OCI-M1 (cell line): ENCODE measurements at regions not wholly inside any gene's neighbourhood (a gene's known extent, or its start where the extent isn't known, plus 50 kb on each side); places are given as distances from the start of the nearest gene placed in this dataset.
"Not testable (repeated sequence)": the region's sequence is repeated elsewhere in the genome, so short reads cannot be mapped to it uniquely, and the experiment has no call there.

ENCODE experiments used
- DNase-seq: peaks from one replicate; lab custom pipeline; 2025; lab: John Stamatoyannopoulos, UW

DNA sequence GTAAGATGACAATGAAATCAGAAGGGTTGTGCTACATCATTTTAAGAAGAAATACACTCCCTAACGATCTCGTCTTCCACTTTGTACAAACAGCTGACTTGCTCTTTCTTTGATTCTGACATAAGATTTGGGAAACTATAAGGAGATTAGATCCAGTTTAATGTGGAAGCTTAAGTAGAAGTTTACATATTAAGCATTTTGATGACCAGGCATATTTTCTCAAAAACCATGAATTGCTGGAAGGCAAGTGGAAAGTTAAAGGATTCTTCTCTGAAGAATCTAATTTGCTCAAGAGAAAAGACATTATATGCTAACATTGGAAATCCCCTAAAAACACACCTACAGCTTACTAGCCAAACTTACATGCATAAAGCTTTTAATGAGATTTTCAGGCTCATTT lies 531.9 kb upstream of the PTPRD start:
- no peak for DNase-seq

DNA sequence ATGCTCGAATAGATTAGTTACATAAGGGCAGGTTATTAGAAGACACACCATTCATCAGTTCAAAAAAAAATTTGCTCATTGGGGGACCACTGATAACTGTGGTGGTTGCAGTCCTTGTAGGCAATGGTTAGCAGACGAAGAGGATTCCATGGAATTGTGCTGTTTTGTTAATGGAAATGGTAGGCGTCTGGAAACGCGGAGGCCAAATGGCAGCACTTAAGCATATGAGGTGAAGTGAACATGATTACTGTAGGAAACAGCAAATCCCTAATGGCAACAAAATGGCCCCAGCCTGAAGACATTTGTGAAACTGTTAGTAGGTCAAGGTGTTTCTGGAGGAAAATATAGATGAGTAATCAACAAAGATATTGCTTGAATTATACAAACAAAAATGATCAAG lies 535.4 kb upstream of the PTPRD start:
- DNase-seq: no peak

DNA sequence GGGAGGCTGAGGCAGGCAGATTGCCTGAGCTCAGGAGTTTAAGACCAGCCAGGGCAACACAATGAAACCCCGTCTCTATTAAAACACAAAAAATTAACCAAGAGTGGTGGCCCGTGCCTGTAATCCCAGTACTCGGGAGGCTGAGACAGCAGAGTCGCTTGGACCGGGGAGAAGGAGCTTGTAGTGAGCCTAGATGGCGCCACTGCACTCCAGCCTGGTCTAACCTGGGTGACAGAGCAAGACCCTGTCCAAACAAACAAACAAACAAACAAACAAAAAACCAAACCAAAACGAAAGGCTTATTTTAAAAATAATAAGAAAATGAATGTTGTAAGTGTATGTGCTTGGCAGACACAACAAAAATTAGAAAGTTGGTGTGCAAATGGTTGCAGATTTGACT lies 536.3 kb upstream of the PTPRD start:
- DNase-seq: peak; percentile 86

DNA sequence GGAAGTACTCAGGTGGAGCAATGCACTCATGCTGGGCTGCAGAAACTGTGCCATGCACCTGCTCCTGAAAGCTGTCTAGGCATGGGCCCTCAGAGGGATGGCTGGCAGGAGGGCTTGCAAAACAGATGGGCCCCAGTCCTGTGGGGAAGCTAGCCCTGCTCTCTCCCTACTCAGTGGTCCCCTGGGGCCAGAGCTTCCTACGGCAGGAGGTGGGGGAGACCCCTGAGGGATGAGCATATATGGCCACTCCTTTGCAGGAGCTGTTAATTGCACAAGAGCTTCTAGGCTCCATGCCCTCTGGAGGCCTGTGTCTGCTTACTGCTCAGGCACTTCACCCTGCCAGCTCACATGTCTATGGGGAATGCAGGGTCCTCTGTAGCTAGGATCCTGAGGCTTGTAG lies 545.3 kb upstream of the PTPRD start:
- no peak for DNase-seq

DNA sequence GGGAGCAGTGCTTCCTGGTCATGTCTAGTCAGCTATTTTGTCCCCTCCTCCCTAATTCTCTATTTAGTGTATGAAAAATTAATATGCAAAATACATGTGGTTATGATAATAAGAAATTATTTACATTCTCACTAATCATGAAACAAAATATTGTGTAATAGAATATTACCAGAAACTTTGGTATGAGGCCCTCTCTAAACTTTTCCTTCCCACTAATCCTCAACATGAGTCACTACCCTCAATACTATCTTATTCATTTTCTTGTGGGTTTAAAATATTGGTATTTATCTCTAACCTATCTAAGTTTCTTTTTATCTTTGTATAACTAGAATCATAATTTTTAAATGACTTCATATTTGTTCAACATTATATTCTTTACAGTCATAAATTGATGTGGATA lies 545.9 kb upstream of the PTPRD start:
- no peak for DNase-seq

DNA sequence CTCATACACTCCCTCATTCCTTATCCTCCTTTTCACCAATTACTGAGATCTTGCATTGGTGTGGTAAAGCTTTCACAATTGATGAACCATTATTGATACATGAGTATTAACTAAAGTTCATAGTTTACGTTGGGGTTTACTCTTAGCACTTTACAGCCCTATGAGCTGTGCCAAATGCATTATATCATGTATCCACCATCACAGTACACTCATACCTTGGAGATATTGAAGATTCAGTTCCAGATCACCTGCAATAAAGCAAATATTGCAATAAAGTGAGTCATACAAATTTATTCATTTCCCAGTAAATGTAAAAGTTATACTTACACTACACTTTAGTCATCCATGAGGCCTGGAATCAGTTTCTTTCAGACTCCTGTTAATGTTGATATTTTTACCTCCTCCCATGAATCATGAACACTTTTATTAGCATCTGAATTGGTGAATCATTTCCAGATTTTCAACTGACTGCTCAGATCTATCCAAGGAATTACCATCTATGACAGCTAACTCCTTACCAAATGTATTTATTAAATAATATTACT lies 546.6 kb upstream of the PTPRD start:
- DNase-seq: no peak

DNA sequence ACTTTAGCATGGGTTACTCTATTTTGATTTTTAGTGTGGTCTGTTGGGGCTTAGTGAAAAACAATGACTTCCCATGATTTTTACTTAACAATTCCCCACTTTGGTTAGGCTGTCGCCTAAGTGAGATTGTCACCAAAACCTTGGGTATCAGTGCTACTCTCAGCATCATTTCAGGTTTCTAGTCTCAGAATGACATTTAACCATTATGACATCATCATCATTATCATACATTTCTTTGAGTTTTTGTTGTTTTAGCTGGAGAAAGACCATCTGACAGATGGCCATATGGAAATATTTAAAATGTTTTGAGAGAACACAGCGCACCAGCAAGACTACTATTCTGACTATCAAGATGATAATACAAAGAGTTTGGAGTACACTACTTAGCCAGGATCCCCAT lies 551.0 kb upstream of the PTPRD start:
- no peak for DNase-seq

DNA sequence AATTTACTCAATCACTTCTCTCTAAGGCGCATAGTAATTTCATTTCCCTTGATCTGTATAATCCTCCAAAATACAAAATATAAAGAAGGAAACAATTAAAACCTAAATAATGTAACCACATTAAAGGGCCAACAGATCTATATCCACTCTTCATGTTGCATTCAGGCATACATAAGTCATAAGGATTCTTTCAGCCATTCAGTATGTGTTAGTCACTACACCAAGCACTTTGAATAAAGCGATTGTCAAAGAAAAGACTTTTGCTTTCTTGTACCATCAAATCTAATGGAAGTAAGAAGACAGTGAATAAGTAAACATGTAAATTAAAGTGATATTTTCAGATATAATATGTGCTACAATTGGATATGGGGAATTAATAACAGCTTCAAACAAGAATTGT lies 569.2 kb upstream of the PTPRD start:
- no peak for DNase-seq

DNA sequence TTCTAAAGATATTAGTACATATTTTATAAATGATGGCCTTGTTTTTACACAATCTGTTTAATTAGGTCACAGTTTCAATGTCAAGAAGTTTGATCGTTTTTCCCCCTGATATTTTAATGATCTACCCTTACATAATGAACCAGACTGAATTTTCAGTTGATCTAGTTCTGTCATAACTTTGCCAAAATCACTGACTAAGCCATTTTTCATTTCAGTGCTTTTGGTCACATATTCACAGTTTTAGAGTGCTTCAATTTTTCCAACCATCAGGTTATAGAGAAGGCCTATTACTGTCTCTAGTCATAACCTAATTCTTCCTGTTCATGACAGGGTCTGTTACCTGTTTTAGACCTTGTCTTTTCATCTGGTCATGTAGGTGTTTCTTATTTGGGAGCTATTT lies 577.9 kb upstream of the PTPRD start:
- no peak for DNase-seq

DNA sequence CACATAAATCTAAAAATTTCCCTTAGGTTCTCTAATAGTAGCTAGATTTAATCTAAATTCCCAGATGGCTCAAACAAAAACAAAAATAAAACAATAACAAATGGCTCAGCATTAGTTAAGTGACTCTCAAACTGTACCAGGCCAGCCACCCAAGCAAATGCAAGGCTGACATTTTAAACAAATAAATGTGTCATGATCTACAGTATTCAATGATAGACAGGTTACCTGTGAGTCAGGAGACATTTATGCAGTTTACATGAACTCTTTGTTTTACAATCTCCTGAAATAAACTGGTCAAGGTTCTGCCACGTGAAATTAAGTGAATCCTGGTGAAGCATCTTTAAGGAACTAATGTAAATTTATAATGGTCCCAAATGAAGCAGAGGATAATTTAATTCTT lies 580.2 kb upstream of the PTPRD start:
- DNase-seq: no peak

DNA sequence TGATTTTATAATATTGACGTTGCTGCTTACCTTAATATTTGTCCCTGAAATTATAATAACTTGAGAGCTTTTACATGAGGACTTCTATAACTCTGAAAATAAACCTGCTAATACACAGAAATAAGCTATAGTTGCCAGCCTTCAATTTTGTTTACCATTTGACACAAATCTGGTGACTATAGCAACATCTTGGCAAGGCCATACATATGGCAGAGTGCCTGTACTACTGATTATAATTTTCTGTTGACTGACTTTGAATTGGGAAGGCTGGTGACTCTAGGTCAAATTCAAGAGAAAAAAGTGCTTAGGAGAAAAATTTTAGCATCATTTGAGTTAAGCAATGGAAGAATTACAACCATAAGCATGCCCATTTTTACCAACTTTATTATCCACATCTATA lies 581.4 kb upstream of the PTPRD start:
- no peak for DNase-seq

DNA sequence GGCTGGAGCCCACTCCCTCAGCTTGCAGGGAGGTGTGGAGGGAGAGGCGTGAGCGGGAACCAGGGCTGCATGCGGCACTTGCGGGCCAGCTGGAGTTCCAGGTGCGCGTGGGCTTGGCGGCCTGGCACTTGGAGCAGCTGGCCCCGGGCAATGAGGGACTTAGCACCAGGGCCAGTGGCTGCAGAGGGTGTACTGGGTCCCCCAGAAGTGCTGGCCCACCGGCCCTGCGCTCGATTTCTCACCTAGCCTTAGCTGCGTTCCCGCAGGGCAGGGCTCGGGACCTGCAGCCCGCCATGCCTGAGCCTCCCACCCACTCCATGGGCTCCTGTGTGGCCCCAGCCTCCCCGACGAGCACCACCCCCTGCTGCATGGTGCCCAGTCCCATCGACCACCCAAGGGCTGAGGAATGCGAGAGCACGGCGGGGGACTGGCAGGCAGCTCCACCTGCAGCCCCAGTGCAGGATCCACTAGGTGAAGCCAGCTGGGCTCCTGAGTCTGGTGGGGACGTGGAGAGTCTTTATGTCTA lies 584.1 kb upstream of the PTPRD start:
- DNase-seq: not testable (repeated sequence)

DNA sequence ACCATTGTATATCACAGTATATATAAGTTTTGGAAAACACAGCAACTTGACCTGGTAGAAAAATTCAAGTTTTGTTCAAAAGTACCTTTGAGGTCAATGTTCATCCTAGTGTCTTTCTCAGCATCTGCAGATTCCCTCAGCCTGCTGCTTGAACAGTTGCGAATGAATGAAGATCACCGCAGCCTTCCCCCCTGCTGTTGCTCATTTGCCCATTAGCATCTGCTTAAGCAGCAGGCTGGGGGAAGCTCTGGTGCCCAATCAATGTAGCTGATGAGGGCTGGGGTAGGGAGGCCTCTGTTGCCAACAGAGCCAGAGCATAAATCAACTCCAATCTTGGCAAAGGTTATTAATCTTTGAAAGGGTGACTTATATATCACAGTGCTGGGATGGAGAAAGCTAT lies 586.5 kb upstream of the PTPRD start:
- no peak for DNase-seq

DNA sequence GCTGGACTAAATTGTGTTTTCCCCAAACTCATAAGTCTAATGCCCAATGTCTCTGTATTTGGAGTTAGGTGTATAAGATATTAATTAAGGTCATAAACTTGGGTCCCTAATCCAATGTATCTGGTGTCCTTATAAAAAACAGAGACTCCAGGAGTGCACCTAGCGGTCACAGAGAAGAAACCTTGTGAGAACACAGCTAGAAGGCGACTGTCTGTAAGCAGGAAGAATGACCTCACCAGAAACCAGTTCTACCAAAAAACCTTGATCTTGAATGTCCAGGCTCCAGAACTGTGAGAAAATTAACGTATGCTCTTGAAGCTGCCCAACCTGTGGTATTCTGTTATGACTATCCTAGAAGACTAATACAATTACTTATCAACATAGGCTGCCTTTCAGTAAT lies 591.7 kb upstream of the PTPRD start:
- DNase-seq: no peak

DNA sequence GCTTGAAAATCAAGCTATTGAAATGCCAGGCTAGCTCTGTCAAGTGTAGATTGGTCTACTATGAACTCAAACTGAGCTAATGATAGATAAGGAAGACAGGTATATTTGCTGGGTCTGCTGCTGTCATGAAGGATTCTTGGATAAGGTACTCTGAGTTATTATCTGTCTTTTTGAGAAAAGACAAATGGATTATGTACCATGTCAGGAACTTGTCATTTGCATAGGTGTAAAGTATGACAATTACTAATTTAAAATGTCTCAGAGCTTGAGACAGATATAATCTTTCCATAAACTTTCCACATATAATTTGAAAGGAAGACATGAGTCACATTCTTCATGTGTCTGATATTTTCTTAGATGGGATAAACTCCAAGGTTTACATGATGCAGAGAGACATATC lies 594.1 kb upstream of the PTPRD start:
- DNase-seq: no peak

DNA sequence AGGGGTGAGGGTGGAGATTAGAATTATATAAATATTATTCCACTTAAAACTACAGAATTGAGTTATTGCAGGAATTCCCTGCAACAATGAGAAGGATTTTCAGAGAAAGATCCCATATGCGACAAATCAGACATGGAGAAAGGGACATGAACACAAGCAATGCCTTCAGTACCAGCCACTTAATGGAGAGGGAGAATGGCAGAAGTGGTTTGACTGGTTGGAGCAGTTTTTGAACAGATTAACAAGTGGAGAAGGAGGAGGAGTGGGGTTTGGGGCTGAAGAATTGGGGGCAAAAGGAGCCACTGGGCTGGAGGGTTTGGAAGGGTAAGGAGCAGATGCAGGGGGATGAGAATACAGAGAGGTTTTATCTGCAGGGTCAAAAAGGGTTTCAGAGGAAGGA lies 620.9 kb upstream of the PTPRD start:
- DNase-seq: no peak

DNA sequence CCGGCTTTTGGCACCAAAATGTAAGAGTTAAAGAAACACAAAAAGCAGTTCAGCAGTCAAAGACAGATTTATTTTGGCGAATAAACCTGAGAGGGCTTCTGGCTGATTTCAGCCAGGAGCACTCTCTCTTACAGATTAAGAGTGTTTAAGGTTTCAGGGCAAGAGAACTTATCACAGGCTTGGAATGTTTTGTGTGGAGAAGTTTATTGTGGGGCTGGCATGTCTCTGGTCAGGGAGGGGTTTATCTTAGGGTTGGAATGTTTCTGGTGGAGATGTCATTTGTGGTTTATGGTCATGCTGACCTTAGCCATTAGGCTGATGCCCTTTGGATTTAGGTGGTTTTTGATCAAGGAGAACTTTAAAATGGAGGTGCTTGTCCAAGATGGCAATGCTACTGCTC lies 622.3 kb upstream of the PTPRD start:
- no peak for DNase-seq

DNA sequence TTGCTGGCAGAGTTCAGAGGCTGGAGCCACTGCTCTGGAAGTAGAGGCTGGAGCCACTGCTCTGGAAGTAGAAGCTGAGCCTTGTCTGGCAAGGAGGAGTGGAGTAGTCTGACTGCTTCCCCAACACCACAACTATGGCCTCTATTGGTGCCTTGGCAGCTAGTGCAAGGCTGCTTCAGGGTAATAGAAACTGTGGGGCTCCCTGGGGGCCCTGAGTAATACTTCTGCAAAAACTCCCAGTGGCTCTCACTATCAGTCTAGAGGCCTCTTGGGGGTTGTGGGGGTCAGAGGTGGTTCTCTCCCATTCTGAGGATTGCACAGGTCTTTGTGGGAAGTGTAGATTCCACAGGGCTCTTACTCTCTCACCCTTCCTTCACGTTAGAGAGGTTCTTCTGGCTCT lies 629.0 kb upstream of the PTPRD start:
- no peak for DNase-seq

DNA sequence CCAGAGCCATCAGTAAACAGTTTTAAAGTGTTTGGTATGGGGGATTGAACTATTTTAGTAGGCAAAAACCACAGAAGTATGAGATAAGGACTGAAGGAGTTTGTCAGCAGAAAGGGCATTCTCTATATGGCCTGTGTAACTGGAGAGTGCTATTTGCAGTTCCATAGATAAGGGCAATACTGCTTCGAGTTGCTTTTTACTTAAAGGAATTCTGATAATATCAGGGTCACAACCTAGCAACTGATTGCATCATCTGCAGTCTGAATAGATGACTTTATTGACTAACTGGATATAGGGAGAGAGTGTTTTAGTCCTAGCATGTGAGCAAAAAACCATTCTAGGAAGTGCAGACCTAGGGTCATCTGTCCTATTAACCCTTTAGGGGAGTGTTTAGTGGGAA lies 645.2 kb upstream of the PTPRD start:
- DNase-seq: peak; percentile 100

DNA sequence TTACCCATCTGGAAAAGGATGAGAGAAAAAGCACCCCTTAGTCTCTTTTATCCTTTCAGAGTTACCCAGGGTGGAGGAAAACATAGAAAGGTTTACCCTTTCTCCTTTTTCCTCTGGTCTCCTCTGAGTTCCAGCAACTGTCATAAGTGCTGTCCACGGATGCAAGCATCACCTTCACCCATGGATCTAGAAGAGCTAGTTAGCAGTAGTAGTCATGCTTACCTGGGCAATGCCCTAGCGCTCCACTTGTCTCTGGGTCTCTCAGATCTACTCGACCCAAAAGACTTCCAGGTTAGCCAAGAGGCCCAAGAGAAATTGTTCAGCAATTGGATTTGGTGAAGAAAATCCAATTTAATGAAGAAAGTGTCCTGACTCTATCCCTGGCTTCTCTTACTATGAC lies 656.2 kb upstream of the PTPRD start:
- peak; percentile 91 for DNase-seq

DNA sequence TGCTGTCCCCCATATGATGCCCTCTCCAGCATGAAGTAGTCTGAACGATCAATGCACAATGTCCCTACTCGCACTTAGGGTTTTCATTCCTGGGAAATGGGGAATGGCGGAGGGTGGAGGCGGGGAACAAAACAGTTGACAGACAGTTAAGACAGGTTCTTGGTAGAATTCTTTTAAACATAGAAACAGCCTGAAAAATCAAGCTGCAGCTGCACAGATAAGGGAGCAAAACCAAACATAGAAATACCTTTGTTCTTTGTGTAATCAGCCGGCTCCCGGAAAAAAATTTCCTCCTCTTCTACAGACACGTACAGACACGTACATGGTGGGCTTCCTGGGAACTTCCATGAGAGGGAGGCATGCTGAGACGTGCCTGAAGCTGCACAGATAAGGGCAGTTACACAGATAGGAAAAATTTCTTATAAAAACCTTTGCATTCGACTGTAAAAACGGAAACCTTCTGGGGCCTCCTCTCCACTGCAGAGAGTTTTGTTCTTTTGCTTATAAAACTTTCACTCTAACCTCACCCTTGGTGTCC lies 662.4 kb upstream of the PTPRD start:
- DNase-seq: peak; percentile 83

DNA sequence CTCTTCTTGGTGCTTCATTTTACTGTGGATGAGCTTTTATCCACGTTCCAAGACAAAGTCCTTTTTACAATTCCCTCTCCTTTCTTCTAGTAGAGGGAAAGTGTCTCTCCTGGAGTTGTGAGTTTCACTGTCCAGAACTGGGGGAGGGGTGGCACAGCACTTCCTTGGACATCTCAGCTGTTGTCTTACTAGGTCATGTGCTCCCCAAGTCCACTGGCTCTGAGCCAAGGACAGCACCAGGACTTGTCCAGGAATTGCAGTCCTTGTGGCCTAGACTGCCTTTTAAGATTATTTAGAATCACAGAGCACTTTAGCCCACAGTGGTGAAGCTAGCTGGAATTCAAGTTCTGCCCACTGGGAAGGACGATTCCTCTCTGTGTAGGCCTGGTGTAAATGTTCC lies 700.2 kb upstream of the PTPRD start:
- peak; percentile 85 for DNase-seq

DNA sequence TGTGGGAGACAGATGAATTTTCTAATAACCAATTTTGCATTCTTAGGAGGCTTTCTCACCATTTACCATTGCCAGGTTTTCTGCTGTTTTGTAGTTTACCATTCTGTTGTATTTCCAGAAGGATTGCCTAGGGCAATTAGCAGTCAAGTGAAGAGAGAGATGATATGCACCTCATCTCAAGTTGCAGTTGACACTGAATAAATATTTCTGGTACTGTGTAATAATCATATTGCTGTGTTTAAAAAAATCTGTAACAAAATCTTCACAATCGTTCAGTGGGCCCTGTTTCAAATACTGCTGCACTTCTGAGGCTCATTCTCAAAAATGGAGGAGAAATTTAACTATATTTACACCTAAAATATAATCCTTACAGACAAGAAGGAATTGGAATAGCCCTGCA lies 706.1 kb upstream of the PTPRD start:
- DNase-seq: no peak

DNA sequence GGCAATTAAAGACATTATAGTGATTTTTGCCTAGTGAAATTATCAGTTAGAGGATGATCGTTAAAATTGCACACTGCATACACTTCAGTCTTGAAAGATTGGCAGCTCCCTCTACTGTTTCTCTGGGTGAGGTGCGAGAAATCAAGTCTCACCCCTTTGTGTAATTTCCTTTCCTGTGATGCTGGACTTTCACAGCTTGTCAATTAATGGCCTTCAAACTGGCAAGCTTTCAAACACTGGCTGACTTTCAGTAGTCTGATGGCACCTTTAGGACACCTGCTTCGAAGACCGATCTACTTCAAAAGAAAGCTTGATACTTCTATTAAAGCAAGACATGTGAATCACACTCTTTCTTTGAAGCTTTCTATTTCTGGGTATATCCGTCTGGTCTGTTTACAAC lies 706.7 kb upstream of the PTPRD start:
- peak; percentile 98 for DNase-seq

DNA sequence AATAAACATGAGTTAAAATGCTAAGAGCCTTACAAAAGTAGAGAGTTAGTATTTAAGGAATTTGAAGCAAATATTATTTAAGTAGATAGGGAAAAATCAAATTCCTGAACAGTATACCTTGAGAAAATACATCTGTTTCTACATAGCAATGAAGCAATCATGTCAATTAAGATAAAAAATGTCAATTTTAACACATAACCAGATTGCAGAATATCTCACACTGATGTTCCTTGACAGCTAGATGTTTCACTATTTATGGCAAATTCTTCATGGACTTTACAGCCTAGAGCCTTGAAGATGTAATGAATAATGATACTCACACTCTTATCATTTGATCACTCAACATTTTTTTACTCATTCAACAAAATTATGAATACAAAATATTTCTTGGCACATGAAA lies 708.2 kb upstream of the PTPRD start:
- no peak for DNase-seq
